ENCODE measurements at regions not wholly inside any gene's neighbourhood (a gene's known extent, or its start where the extent isn't known, plus 50 kb on each side); places are given as distances from the start of the nearest gene placed in this dataset.
"Not testable (repeated sequence)": the region's sequence is repeated elsewhere in the genome, so short reads cannot be mapped to it uniquely, and the experiment has no call there.

DNA sequence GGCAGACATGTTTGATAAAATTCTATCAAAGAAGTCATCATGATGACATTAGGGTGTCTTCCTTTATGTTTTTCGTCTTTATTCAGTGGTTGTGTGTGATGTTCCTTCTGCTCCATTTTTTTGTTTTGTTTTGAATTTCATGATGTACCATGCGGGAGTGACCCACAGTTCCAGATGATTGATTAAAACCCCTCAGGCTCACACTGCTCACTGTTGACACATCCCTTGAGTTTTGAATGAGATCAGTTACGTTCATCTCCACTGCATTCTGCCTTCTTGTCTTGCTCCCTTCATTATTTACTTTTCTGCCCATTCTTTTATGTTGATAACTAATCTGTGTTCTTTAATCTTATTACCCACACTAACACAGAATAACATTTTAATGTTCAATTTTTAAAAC is 421.7 kb upstream of the ANKRD20A1 start:
- TF ChIP-seq CTCF, POLR2A (IDR thresholded peaks at IDR 0.05): not testable (repeated sequence)
